ENCODE measurements at regions not wholly inside any gene's neighbourhood (a gene's known extent, or its start where the extent isn't known, plus 50 kb on each side); places are given as distances from the start of the nearest gene placed in this dataset.

DNA sequence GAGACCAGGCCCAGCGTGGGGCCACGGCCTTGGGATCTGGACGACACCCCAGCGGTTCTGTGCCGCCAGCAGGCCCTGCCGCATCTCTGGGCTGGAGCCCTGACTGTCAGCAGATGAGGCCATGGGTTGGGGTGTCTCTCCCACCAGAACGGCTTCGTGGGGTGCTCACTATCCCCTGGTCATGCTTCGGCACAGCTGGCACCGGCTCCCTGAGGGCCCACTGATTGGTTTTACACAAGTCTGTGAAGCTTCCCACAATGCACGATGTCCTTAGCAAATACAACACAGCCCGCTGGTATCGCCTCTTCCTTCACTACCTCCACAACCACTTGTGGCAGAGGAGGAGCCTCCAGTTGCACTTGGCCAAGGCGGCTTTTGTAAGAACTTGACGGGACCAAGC is 94.3 kb downstream of the THBS2 start:
- H3K4me3 ChIP-seq (ENCODE audit: insufficient read depth, low read depth, low read length, poor library complexity, severe bottlenecking), result no peak overlapping the region
- H3K27ac ChIP-seq (ENCODE audit: insufficient read depth, low read length, poor library complexity, severe bottlenecking), result no peak overlapping the region
- H3K36me3 ChIP-seq (ENCODE audit: control insufficient read depth, insufficient read depth, low read length), result no peaks in the 10 kb centered on the region
- no peaks in the 10 kb centered on the region for H3K4me1 ChIP-seq (ENCODE audit: control insufficient read depth, insufficient read depth, low read length, poor library complexity, severe bottlenecking)
- DNase-seq, result no peak
- no peaks in the 10 kb centered on the region for H3K9me3 ChIP-seq (ENCODE audit: control insufficient read depth, low read length)
- no peaks in the 10 kb centered on the region for H3K27me3 ChIP-seq (replicated peaks; ENCODE audit: control insufficient read depth, insufficient read depth, low read length, poor library complexity, severe bottlenecking)

DNA sequence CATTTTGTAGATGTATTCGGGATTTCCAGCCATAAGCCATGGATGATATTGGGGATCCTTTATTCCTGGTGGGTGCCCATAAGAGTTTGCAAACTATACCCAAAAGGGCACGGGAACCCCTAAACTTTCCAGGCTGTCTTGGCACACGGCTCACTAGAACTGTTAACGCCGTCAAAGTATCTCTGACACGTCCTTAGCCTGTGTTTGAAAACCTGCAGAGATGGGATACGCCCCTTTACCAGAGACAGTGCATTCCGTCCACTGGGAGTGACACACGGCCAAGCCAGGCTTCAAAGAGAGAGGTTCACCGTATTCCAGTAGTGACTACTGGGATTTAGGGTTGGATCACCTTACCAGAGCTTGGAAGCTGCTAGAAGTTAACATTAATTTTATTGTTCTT is 95.0 kb downstream of the THBS2 start:
- no peaks in the 10 kb centered on the region for H3K4me1 ChIP-seq (ENCODE audit: control insufficient read depth, insufficient read depth, low read length, poor library complexity, severe bottlenecking)
- DNase-seq, result no peak
- H3K27me3 ChIP-seq (replicated peaks; ENCODE audit: control insufficient read depth, insufficient read depth, low read length, poor library complexity, severe bottlenecking), result no peaks in the 10 kb centered on the region
- no peaks in the 10 kb centered on the region for H3K9me3 ChIP-seq (ENCODE audit: control insufficient read depth, low read length)
- no peaks in the 10 kb centered on the region for H3K36me3 ChIP-seq (ENCODE audit: control insufficient read depth, insufficient read depth, low read length)
- no peak overlapping the region for H3K4me3 ChIP-seq (ENCODE audit: insufficient read depth, low read depth, low read length, poor library complexity, severe bottlenecking)
- H3K27ac ChIP-seq (ENCODE audit: insufficient read depth, low read length, poor library complexity, severe bottlenecking), result no peak overlapping the region

DNA sequence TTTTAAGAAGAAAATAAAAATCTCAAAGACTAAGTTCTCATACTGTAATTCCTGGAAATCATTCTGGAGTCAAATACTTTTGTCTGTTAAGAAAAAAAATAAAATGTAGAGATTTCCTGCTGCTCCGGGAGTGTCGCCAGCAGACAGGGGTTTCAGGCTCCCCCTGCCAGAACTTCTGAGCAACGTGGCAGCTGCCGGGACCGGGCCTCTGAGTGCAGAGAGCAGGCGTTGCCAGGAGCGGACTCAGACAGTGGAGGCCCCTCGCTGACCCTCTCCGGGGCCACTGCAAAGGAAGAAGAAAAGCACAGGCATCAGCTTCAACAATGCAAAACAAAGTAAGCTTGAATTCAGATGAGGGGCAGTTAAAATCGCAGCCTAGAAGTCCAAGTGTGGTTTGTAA is 95.5 kb downstream of the THBS2 start:
- no peaks in the 10 kb centered on the region for H3K4me1 ChIP-seq (ENCODE audit: control insufficient read depth, insufficient read depth, low read length, poor library complexity, severe bottlenecking)
- H3K4me3 ChIP-seq (ENCODE audit: insufficient read depth, low read depth, low read length, poor library complexity, severe bottlenecking), result no peak overlapping the region
- DNase-seq, result no peak
- H3K36me3 ChIP-seq (ENCODE audit: control insufficient read depth, insufficient read depth, low read length), result no peaks in the 10 kb centered on the region
- H3K9me3 ChIP-seq (ENCODE audit: control insufficient read depth, low read length), result no peaks in the 10 kb centered on the region
- H3K27ac ChIP-seq (ENCODE audit: insufficient read depth, low read length, poor library complexity, severe bottlenecking), result no peak overlapping the region
- no peaks in the 10 kb centered on the region for H3K27me3 ChIP-seq (replicated peaks; ENCODE audit: control insufficient read depth, insufficient read depth, low read length, poor library complexity, severe bottlenecking)

DNA sequence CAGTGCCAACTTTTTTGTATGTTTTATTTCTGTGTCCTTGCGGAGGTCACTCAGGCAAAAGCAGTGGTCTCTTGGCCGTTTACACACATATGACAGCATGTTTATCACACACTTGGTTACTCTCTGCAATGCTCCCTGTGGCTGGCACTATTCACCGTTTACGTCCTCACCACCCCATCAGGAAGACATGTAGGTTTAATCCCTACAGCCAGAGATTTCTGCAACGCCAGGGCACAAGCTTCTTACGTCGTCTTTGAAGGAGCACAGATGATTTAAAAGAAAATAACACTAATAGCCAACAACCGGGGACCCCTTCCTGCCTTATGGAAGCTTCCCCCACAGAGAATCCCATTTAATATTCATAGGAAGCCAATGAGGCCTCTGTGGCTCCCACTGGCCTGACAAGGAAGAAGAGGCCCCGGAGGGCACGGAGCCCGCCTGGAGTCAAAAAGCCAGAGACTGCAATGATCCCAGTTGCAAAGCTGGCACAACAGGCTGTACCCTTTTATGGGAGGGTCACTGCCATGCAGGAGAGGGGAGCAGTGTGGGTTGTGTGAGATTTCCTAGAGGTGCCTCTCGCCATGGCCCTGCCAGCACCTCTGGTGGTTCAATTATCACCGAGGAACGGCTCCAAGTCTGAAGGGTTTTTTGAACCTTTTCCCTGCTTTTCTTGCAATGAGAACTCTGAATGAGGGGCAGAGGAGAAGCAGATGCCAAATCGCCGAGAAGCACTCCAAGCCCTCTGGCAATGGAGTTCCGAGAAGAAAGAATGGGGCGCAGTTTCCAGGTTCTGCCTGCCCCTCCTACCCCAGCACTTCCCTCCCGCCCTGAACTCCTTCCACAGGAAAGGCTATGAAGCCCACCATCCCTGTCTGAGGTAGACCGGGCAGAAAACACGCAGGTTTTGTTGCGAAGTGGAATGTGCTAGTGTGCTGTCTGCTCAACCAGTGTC is 96.2 kb downstream of the THBS2 start:
- DNase-seq, result no peak
- H3K27ac ChIP-seq (ENCODE audit: insufficient read depth, low read length, poor library complexity, severe bottlenecking), result no peak overlapping the region
- no peaks in the 10 kb centered on the region for H3K36me3 ChIP-seq (ENCODE audit: control insufficient read depth, insufficient read depth, low read length)
- H3K4me1 ChIP-seq (ENCODE audit: control insufficient read depth, insufficient read depth, low read length, poor library complexity, severe bottlenecking), result no peaks in the 10 kb centered on the region
- no peaks in the 10 kb centered on the region for H3K9me3 ChIP-seq (ENCODE audit: control insufficient read depth, low read length)
- H3K4me3 ChIP-seq (ENCODE audit: insufficient read depth, low read depth, low read length, poor library complexity, severe bottlenecking), result no peak overlapping the region
- H3K27me3 ChIP-seq (replicated peaks; ENCODE audit: control insufficient read depth, insufficient read depth, low read length, poor library complexity, severe bottlenecking), result no peaks in the 10 kb centered on the region

DNA sequence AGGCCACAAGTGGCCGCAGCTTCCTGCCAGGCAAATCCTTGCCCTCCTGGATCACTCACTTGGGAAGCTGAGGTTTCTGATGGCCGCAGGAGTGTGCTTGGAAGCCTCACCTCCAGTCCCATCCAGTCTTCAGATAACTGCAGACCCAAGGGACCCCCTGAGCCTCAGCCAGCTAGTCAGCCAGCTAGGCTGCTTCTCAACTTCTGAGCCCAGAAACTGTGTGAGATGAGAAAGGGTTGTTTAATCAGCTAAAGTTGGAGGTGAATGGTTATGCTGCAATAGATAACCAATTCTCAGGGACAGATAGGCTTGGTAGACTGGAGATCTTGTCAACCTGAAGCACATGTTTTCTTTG is 96.9 kb downstream of the THBS2 start:
- H3K4me3 ChIP-seq (ENCODE audit: insufficient read depth, low read depth, low read length, poor library complexity, severe bottlenecking), result no peak overlapping the region
- no peak for DNase-seq
- no peaks in the 10 kb centered on the region for H3K9me3 ChIP-seq (ENCODE audit: control insufficient read depth, low read length)
- H3K27ac ChIP-seq (ENCODE audit: insufficient read depth, low read length, poor library complexity, severe bottlenecking), result no peak overlapping the region
- no peaks in the 10 kb centered on the region for H3K27me3 ChIP-seq (replicated peaks; ENCODE audit: control insufficient read depth, insufficient read depth, low read length, poor library complexity, severe bottlenecking)
- H3K4me1 ChIP-seq (ENCODE audit: control insufficient read depth, insufficient read depth, low read length, poor library complexity, severe bottlenecking), result no peaks in the 10 kb centered on the region
- H3K36me3 ChIP-seq (ENCODE audit: control insufficient read depth, insufficient read depth, low read length), result no peaks in the 10 kb centered on the region

DNA sequence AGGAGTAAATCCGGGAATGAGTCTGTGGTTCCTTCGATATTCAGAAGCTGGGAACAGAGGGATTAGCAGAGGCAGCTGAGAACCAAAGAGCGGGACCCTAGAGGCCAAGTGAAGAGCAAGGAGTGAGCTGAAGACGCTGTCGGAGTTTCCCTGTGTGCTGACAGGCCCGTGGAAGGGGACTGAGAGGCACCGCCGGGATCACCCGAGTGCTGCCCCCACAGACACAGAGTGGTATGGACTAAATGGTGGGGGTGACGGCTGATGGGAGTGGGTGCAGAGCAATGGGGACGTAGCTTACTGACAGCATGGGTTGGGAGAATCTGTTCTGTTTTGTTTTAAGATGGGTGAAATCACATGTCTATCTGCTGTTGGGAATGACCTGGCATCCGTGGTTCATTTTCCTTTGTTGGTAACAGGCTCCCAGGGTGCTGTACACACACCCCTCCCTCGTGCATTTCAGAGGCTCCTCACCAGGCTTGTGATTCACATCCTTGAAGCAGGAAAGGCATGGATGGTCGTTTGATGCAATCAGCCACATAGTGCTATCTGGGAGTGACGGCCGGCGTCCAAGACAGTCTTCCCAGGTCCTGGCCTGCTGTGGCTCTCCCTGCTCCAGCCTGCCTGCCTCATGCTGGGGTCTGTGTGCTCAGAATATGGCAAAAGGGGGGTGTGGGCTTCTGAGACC is 97.4 kb downstream of the THBS2 start:
- no peak for DNase-seq
- Histone ChIP-seq H3K27me3 (replicated peaks; ENCODE audit: control insufficient read depth, insufficient read depth, low read length, poor library complexity, severe bottlenecking) (no peaks in the 10 kb centered on the region), H3K4me3 (ENCODE audit: insufficient read depth, low read depth, low read length, poor library complexity, severe bottlenecking) (no peak overlapping the region), H3K9me3 (ENCODE audit: control insufficient read depth, low read length) (no peaks in the 10 kb centered on the region), H3K36me3 (ENCODE audit: control insufficient read depth, insufficient read depth, low read length) (no peaks in the 10 kb centered on the region), H3K27ac (ENCODE audit: insufficient read depth, low read length, poor library complexity, severe bottlenecking) (no peak overlapping the region), H3K4me1 (ENCODE audit: control insufficient read depth, insufficient read depth, low read length, poor library complexity, severe bottlenecking) (no peaks in the 10 kb centered on the region)

DNA sequence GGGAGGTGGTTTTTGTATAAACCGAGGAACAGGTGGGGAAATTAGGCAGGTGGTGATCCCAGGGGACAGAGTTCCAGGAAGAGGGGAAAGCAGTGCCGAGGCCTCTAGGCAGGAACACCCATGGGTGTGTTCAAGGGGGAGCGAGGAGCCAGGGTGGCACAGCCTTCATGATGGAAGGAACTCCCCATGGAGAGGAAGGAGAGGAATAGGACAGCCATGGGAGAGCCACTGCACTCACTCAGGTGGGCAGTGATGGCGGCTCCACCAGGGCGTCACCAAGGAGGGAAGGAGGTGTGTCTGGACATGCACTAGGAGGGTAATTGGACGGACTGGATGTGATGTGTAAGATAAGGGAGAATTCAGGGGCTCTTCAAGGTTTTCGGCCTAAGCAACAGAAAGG is 98.2 kb downstream of the THBS2 start:
- H3K27me3 ChIP-seq (replicated peaks; ENCODE audit: control insufficient read depth, insufficient read depth, low read length, poor library complexity, severe bottlenecking), result no peaks in the 10 kb centered on the region
- H3K4me3 ChIP-seq (ENCODE audit: insufficient read depth, low read depth, low read length, poor library complexity, severe bottlenecking), result no peak overlapping the region
- H3K36me3 ChIP-seq (ENCODE audit: control insufficient read depth, insufficient read depth, low read length), result no peaks in the 10 kb centered on the region
- H3K4me1 ChIP-seq (ENCODE audit: control insufficient read depth, insufficient read depth, low read length, poor library complexity, severe bottlenecking), result no peaks in the 10 kb centered on the region
- no peak overlapping the region for H3K27ac ChIP-seq (ENCODE audit: insufficient read depth, low read length, poor library complexity, severe bottlenecking)
- no peaks in the 10 kb centered on the region for H3K9me3 ChIP-seq (ENCODE audit: control insufficient read depth, low read length)
- no peak for DNase-seq

DNA sequence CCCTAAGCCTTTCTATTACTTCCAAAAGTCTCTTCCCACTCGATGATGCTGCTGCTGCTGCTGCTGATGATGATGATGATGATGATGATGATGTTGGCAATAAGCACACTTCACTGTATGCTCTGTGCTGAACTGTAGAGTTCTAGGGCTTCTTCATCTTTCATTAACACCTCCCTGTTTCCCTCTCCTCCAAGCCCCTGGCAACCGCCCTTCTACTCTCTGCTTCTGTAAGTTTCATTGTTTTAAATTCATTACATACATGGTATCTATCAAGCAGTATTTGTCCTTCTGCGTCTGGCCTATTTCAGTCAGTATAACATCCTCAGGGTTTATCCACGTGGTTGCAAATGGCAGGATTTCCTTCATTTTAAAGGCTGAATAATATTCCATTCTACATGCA is 100.2 kb downstream of the THBS2 start:
- H3K4me1 ChIP-seq (ENCODE audit: control insufficient read depth, insufficient read depth, low read length, poor library complexity, severe bottlenecking), result no peaks in the 10 kb centered on the region
- no peak overlapping the region for H3K27ac ChIP-seq (ENCODE audit: insufficient read depth, low read length, poor library complexity, severe bottlenecking)
- no peaks in the 10 kb centered on the region for H3K9me3 ChIP-seq (ENCODE audit: control insufficient read depth, low read length)
- H3K27me3 ChIP-seq (replicated peaks; ENCODE audit: control insufficient read depth, insufficient read depth, low read length, poor library complexity, severe bottlenecking), result no peaks in the 10 kb centered on the region
- no peak overlapping the region for H3K4me3 ChIP-seq (ENCODE audit: insufficient read depth, low read depth, low read length, poor library complexity, severe bottlenecking)
- no peak for DNase-seq
- no peaks in the 10 kb centered on the region for H3K36me3 ChIP-seq (ENCODE audit: control insufficient read depth, insufficient read depth, low read length)

DNA sequence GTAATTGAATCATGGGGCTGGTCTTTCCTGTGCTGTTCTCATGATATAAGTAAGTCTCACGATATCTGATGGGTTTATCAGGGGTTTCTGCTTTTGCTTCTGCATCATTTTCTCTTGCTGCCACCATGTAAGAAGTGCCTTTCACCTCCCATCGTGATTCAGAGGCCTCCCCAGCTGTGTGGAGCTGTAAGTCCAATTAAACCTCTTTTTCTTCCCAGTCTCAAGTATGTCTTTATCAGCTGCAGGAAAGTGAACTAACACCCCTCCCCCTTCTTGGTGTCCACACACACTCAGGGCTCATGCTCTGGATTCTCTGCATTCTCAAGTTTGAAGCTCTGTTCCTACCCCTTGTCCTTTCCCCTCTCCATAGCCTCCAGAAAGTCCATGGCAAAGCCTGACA is 107.1 kb downstream of the THBS2 start:
- Histone ChIP-seq H3K4me3 (ENCODE audit: insufficient read depth, low read depth, low read length, poor library complexity, severe bottlenecking) (no peak overlapping the region), H3K27me3 (replicated peaks; ENCODE audit: control insufficient read depth, insufficient read depth, low read length, poor library complexity, severe bottlenecking) (no peaks in the 10 kb centered on the region), H3K9me3 (ENCODE audit: control insufficient read depth, low read length) (no peaks in the 10 kb centered on the region), H3K27ac (ENCODE audit: insufficient read depth, low read length, poor library complexity, severe bottlenecking) (no peak overlapping the region), H3K4me1 (ENCODE audit: control insufficient read depth, insufficient read depth, low read length, poor library complexity, severe bottlenecking) (no peaks in the 10 kb centered on the region), H3K36me3 (ENCODE audit: control insufficient read depth, insufficient read depth, low read length) (no peaks in the 10 kb centered on the region)
- DNase-seq, result no peak

DNA sequence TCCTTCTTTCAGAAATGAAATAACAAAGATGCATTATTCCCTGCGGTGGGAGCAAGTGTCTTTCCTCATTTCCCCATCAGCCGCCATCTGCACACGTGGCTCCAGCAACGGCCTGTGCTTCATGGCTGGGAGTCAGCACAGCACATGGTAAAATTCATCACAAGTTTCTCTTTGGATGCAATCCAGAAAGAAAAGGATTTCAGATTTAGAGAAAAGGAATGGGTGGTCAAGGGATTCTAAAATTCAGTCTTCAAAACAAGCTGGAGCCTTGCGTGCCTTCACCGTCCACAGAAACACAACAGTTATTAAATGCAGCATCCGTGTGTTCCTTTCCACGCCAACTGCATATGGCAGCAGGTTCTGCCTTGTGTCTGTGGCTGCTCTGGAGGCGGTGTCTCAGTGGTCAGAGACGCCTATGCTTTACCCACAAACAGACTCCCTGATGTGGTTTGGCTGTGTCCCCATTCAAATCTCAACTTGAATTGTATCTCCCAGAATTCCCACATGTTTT is 107.6 kb downstream of the THBS2 start:
- DNase-seq, result no peak
- no peak overlapping the region for H3K27ac ChIP-seq (ENCODE audit: insufficient read depth, low read length, poor library complexity, severe bottlenecking)
- no peaks in the 10 kb centered on the region for H3K36me3 ChIP-seq (ENCODE audit: control insufficient read depth, insufficient read depth, low read length)
- H3K27me3 ChIP-seq (replicated peaks; ENCODE audit: control insufficient read depth, insufficient read depth, low read length, poor library complexity, severe bottlenecking), result no peaks in the 10 kb centered on the region
- no peak overlapping the region for H3K4me3 ChIP-seq (ENCODE audit: insufficient read depth, low read depth, low read length, poor library complexity, severe bottlenecking)
- H3K4me1 ChIP-seq (ENCODE audit: control insufficient read depth, insufficient read depth, low read length, poor library complexity, severe bottlenecking), result no peaks in the 10 kb centered on the region
- no peaks in the 10 kb centered on the region for H3K9me3 ChIP-seq (ENCODE audit: control insufficient read depth, low read length)

Data from effector memory CD4-positive, alpha-beta T cell (primary cell).